Activated CD4-positive, alpha-beta T cell treated with anti-CD3 and anti-CD28 coated beads, Interleukin-2, amount 50 U/mL, for 16 hours (primary cell): ENCODE measurements at regions not wholly inside any gene's neighbourhood (a gene's known extent, or its start where the extent isn't known, plus 50 kb on each side); places are given as distances from the start of the nearest gene placed in this dataset.
A peak's percentile ranks its signal among the peaks of the same experiment; 100 is the strongest.
"Not testable (repeated sequence)": the region's sequence is repeated elsewhere in the genome, so short reads cannot be mapped to it uniquely, and the experiment has no call there.

ENCODE experiments used
- DNase-seq: peaks from one replicate; pipeline ENCODE4 v3.0.0-alpha.2; 2020

DNA sequence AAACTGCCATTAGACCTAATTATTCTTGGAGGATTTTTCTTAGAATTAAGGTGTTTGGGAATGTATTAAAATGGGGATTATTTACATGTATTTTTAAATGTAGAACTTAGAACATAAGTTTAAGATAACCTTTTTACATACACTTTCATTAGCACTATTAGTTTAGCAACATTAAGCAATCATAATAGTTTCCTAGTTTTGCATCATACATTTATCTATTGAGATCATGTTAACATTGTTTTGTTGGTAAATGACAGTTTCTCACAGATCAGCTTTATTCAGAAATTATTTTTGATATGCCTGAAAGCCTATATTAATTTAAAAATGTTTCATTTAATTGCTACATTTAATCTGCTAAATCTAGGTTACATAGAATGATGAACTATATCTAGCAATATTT lies 189.7 kb upstream of the PPP1R3A start:
- DNase-seq, result no peak

DNA sequence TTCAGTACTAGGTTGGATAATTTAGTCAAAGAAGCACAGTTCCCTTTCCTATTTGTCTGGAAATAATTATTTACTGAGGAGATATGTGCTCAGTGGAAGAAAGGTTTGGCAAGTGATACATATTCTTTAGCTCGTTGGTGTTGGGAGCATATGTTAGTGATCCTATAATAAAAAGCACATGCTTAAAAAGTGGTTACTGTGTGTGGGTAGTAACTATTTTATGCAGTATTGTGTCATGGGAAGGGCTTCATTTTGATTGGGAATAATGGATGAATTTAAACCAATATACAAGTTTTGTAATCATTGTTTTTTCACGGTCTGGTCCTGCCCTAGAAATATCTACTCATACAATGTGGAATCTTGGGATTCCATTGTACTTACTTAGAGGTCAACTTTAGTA lies 188.7 kb upstream of the PPP1R3A start:
- no peak for DNase-seq

DNA sequence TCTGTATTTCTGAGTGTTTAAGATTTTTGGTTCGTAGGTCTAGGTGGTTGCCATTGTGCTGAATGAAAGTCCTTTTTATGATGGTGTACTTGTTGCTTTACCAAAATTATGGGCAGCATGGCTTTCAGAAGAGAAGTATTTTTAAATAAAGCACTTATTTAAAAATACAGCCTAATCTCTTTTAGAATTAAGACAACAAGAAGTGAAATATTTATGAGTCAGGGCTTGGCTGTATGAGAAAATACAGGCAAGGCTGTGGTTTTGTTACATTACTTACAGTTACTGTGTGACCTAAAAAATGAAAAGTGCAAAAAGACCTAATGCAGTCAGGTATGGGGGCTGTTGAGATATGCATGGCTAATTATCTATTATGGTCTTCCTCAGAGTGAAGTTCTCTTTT lies 185.2 kb upstream of the PPP1R3A start:
- DNase-seq, result no peak

DNA sequence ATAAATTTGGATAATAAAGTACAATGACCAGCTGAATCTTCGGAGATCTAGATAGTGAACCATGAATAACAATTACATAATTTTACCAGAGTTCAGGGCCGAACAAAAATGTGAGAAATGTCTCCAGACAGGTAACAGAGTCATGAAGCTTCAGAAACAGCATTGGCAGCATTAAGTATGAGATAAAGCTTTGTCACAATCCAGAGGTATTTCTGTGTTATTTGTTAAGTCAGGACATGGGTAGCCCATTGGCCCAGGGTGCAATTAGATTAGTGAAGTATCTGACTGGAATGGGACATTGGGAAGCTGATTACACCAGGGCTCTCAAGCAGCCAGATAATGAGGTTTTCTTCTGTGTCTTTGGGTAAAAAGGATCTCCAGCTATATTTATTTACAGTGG lies 184.2 kb upstream of the PPP1R3A start:
- DNase-seq, result no peak

DNA sequence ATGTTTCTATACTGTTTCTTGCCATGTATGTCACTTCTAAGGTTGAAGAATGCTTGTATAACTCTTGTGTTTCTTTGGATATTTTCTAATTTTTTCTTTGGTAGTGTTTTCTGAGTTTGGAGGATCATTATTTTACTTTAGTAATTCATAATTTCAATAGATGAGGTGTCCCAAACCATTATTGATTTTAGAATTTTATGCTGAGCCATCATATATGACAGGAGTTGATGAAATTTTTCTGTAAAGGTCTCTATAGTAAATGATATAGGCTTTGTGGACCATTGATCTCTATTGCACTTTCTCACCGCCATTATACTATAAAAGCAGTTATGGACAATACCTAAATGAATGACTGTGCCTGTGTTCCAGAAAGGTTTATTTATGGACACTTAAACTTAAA lies 183.3 kb upstream of the PPP1R3A start:
- DNase-seq, result no peak

DNA sequence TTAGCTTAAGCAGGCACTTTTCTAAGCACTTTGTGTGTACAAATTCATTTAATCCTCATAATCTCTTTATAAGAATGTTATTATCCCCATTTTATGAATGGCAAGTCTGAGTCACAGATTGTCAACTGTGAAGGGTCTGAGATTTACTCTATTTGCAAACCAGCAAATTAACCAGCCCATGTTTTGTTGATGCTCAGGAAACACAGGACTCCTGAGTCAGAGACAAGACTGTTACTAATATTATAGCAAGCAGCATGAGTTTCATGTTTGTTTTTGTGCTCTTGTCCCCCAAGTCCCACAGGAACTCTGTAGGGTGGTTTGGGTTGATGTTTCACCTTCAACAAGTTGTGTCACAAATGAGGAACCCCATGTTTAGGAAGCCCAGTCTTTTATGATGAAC lies 182.0 kb upstream of the PPP1R3A start:
- DNase-seq, result no peak

DNA sequence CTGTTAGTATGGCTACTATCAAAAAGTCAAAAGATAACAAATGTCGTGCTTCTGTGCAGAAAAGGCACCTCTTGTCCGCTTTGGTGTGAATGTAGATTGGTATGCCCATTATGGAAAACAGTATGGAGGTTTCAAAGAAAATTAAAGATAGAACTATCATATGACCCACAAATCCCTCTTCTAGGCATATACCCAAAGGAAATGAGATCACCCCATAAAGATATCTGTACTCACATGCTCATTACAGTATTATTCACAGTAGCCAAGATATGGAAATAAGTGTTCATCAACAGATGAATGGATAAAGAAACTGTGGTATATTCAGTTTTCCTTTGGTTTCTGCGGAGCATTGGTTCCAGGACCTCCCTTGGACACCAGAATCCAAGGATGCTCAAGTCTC lies 180.5 kb upstream of the PPP1R3A start:
- DNase-seq, result no peak

DNA sequence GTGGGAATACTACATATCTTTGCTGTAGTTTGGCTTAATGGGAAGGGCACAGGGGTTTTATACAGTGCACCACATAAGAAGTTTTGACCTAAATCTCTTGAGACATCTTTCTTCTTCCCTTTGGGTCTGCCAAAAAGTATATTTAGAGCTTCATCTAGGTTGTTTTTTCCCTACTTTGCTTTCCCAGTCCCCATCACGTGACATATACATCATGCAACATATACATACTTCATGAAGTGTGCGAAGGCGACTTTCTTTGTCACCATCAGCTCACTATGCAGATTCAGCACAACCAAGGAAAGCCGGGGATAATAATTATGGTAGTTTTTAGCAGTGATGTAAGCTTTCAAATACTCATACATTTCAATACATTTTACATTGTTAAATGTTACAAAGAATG lies 177.1 kb upstream of the PPP1R3A start:
- DNase-seq, result no peak

DNA sequence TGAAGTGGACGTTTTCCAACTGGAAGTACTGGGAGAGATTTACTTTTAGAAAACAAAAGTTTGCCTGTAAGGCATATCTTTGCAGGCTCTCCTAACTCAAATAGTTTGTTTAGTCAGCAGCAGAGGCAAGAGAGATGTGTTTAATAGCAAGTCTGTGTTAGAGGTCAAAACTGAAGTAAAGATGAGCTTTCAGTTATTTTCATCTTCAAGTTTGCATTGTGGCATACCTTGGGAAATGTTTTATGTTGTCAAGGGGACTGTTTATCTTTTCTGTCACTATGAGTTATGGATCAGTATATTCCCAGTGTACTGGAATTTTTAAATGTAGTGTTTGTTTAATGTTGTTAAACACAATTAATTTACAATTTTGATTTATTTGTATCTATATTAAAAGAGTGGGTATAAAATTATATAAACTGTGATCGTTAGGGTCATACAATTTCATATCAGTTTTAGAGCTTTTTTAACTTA lies 169.7 kb upstream of the PPP1R3A start:
- no peak for DNase-seq

DNA sequence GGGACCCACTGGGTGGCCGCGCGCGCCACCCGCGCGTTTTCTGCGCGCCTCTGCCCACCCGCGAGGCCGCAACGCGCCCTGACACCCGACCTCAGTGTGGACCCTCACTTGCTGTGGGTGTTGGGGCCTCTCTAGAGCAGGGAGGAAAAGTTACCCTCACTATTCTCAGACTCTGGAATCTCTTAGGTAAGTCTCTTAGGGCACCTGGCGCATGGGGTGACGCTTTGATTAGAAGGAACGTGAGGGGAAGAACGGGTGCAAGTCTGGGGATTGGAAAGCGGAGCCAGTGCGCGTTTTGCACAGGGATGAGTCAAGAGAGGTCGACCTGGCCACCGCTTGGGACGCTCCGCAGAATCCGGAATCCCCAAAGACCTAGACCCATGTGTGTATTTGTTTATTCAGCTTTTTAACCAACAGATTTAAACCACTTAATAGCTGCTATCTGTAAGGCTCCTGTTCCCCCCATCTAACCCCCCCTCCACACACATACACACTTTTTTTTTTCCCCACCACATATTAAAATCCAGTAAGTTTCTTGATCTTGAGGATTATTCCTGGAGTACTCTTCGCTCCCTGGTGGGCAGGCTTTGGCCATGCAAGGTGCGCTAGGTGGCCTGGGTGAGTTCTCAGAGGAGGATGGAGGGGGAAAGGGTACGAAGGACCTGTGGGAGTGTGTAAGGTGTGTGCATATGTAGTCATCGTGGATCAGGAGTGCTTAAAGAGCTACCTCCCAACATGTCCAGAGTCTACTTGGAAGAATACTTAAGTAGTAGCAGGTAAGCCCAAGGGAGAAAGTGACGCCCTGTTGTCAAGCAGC lies 169.1 kb upstream of the PPP1R3A start:
- DNase-seq, result no peak

DNA sequence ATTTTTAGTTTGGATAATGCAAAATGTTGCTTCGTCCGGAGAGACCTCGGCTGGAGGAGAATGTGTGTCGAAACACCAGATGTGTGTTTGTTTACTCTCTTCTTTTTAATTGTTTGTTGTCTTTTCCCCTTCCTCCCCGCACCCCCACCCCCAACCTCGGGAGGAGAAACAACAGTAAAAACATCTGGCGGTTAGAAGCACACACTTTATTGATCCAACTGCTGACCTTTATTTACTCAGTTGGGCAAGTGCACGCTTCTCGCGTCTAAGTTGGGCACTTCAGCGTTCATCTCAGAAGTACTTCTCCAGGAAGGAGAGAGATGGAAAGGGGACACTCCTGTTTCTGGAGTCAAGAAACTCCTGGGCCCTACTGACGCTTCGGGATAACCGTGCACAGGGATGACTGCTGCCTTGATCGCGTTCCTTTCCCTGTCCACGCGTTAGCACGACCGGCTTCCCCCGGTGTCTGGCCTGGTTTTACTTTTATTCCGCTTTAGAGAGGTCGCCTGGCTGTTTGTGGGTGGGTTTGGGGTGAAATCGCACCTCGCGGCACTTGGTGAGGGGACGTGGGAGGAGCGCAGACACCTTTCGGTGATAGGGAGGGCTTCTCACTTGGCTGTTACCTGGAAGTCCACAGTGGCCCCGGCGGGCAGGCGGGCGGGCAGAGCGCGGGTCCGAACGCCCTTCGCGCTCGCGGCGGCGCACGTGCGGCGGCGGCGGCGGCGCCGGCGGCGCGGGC lies 168.3 kb upstream of the PPP1R3A start:
- DNase-seq, result no peak

DNA sequence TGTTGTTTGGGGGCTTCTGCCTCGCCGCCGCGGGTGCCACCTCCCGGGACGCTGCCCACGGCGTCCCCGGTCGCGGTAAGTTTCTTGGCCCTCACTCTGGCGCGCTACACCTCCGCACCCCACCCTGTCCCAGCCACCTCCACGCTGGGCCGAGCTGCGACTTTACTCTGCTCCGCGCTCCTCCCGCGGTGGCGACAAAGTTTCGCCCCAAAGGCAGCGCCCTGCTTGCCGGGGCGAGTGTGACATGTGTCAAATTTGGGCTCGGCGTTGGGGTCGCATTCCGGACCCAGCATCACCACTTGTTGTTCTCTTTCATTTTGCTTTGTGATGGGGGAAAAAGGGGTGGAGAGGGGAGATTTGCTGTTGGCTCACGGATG lies 167.7 kb upstream of the PPP1R3A start:
- DNase-seq, result no peak

DNA sequence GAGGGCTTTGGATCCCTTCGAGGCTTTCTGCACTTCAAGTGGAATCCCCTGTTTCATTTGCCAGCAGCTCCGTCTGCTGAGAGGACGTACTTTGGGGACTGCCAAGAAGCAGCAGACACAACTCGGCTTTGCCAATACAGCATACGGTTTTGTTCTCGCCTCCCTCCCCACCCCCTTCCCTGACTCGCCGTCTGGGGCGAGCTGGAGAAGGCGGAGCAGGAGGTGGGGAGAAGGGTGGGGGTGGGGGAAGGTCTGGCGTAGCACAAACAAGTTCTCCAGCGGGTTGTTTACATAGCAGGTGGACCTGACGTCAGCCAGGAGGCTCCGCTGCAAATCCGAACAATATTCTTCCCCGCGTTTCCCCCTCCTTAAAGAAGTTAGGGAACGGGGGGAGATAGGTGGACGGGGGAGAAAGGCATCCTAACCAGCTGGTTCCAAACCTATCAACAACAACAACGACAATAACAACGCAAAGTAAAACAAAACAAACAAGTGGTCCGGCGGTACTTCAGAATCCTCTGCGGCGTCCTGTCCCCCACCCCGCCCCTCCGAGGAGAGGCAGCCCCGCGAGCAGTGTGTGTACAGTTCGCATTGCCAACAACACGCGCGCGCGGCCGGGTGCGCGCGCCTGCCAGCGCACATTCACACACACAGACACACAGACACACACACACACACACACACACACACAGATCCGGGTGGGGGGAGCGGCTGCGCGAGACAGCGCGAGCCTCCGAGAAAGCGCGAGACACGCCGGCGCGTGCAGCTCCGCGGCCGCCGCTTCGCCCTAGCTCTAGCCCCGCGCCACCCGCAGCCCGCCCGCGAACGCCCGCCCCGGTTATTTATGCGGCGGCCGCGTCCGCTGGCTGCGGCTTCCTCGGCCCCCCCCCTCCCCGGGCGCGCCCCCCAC lies 167.0 kb upstream of the PPP1R3A start:
- peak; percentile 37 for DNase-seq

DNA sequence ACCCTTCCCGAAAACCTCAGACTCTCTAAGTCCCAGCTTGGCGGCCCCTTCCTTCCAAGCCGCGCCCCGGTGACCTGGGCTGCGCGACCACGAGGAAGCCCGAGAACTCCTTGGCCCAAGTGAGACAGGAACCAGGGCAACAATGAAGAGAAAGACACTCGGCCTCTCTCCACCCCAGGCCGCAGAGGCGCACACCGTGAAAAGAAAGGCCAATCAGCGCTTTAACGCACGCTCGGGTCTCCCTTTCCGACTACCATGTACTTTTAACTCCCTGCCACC lies 166.4 kb upstream of the PPP1R3A start:
- no peak for DNase-seq

DNA sequence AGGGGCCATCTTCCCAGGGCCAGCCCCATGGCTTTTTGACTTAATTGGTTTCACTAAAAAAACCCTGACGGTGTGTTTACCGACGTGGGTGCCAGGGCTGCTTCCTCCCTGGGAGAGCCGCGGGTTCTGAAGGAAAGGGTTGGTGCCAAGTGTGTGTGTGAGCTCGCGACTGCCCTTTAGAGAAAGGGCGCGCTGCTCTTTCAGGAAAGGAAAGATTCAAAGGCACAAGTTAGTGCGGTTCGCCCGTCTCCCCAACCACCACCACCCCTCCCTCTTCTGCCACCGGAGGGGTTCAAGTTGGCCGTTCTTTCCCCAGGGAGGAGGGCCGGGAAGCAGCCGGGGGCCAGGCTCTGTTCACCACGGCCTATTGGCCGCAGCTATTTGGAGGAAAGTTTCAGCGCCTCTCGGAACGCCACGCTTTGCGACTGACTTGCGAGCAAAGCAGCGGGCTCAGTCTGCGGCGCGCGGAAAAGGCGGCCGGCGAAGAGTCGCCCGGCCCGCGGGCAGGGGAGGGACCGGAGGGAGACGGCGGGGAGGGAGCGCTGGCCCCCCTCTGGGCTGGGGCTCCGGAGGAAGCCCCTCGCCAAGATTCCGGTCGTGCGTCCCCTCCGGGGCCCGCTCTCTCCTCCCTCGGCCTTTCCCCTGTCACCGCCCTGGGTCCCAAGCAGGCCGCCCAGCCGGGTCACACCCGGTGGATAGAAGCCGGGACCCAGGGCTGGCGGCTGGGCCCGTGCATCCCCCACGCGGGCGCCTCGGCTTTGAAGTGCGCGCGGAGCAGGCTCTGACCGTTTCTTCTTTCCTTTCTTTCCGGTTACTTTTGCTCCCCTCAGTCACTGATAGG lies 165.9 kb upstream of the PPP1R3A start:
- no peak for DNase-seq

DNA sequence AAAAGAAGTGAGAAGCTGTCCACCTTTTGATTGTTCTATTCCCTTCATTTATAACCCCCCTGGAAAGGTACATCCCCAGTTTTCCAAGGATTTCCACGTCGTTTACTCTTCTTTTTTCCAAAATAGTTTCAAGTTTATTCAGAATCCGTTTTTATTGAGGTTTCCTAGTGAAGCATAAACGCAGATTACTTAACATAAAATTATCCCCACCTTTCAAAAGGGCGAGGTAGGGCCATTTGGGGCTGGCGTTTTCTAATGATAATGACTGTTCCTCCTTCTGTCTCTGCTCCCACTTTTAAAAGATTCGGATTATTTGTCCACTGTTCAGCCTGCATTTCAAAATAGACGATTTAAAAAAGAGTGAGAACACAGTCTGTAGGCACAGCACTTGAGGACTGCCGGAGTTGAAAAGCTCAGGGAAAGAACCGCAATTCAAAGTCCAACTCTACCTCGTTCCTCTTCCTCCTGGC lies 165.2 kb upstream of the PPP1R3A start:
- no peak for DNase-seq

DNA sequence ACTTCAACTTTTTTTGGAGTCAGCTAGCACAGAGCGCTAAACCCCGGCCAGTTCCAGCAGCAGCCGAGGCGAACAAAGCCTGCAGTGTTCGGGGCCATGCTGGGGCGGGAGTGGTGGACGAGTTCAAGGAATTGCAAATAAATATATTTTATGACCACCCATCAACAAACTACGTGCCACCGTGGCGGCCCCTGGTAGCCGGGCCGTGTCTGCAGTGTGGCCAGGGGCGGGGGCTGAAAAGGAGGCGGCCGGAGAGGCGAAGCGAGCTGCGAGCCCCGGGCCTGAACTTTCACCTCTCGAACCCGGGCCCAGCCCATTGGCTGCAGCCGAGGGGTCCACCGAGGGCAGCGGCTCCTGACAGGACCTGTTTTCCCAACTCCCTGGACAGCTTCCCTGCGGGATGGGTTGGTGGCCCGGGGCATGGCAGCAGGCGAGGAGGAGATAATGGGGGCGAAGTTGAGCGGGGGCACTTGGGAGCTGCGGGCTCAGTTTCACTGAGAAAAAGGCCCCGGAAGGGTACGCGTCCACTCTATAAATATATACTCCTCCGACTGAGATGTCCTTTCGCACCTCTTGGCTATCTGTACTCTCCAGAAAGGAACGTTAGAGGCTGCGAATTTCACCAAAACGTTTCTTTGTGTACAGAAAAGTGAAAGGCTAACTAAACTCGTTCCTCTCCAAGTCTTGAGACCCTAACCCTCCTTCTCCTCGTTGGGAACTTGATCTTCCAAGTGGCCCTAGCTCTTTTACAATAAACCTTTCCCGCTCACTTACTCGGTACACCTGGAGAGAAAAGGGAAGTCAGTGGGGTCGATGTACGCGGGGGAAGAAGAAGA lies 164.6 kb upstream of the PPP1R3A start:
- DNase-seq, result no peak

DNA sequence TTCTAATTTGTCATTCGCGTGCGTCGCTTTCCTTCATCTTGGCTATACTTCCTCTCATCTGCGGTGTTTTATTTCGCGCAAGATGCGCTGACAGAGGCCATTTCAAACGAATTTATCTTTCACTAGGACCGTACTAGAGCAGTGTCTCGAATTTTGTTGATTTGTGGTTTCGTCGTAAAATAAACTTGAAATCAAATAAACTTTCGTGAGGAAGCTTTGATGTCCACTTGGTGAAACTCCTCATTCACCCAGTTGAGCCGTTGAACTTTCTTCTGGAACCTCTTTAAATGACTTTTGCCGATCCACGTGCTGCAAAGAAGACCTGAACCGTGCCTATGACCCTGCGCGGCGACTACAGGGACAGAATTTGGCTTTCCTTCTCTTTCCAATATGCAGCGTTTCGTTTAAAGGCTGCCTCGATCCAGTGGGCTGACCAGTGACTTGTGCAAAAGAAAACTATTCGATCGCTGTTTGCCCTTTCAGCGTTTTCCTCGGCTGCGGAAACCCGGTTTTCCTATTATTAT lies 163.9 kb upstream of the PPP1R3A start:
- DNase-seq, result no peak

DNA sequence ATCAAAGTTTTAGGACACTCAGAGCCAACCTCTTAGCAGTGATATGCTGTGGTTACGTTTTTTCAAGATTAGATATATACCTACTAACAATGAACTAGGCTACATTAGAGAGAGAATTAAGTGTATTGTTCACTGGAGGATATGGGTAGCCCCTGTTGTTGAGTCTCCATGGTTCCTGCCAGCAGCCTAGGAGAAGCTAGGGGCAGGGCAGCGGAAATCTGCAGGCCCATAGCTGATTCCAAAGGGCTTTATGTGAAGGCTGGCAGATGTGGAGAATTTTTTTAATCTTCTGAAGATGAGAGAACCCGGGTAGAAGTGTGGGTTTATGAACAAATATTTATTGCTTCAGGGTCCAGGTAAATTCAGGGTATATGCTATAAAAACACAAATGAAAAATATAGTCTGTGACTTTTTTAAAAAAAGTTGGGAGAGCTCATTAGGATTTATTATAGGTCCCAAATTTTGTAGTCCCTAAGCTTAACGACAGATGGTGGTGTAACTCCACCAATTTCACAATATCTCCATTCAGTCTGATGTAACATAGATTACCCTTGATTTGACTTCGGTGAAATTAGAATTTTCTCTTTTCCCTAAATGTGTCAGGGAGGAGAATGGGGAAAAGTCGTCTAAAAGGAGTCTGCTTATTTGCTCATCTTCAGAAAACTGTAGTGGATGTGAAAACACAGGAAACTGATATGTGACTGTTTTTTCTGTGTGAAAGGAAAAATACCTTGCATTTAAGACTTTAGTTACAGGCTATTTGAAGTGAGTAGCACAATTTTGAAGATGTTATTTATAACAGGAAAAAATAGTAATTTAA lies 163.0 kb upstream of the PPP1R3A start:
- DNase-seq, result peak; percentile 59

DNA sequence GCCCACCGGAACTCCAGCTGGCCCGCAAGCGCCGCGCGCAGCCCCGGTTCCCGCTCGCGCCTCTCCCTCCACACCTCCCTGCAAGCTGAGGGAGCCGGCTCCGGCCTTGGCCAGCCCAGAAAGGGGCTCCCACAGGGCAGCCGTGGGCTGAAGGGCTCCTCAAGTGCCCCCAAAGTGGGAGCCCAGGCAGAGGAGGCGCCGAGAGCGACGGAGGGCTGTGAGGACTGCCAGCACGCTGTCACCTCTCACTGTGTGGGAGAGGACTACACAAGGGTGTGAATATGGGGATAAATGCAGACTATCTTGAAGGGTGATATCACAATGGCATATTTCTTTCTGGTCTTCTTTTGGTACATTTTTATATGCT lies 158.3 kb upstream of the PPP1R3A start:
- not testable (repeated sequence) for DNase-seq
